ENCODE measurements at regions not wholly inside any gene's neighbourhood (a gene's known extent, or its start where the extent isn't known, plus 50 kb on each side); places are given as distances from the start of the nearest gene placed in this dataset.

GRCh38 chr1:55724551-55725325, 509.6 kb upstream of the USP24 start:
- no peak for DNase-seq

GRCh38 chr1:55723001-55723400, 507.8 kb upstream of the USP24 start:
- no peak for DNase-seq

- DNase-seq, result no peak
Measured at GRCh38 chr1:55720261-55720660, 505.1 kb upstream of the USP24 start.

- no peak for DNase-seq
Measured at GRCh38 chr1:55718758-55719671, 503.9 kb upstream of the USP24 start.

- no peak for DNase-seq
Measured at GRCh38 chr1:55717111-55717510, 501.9 kb upstream of the USP24 start.

GRCh38 chr1:55716610-55717009, 501.4 kb upstream of the USP24 start:
- DNase-seq, result no peak

GRCh38 chr1:55716151-55716550, 501.0 kb upstream of the USP24 start:
- no peak for DNase-seq

GRCh38 chr1:55714230-55714629, 499.1 kb upstream of the USP24 start:
- DNase-seq, result no peak

GRCh38 chr1:55713516-55713915, 498.4 kb upstream of the USP24 start:
- no peak for DNase-seq

GRCh38 chr1:55712148-55712547, 497.0 kb upstream of the USP24 start:
- no peak for DNase-seq

- no peak for DNase-seq
Measured at GRCh38 chr1:55708781-55709180, 493.6 kb upstream of the USP24 start.

GRCh38 chr1:55707846-55708245, 492.7 kb upstream of the USP24 start:
- DNase-seq, result no peak

- no peak for DNase-seq
Measured at GRCh38 chr1:55707196-55707595, 492.0 kb upstream of the USP24 start.

GRCh38 chr1:55706397-55706796, 491.2 kb upstream of the USP24 start:
- DNase-seq, result no peak

- no peak for DNase-seq
Measured at GRCh38 chr1:55703726-55704363, 488.7 kb upstream of the USP24 start.

- peak in 1 of 2 experiments; percentile 33 for DNase-seq
Measured at GRCh38 chr1:55702064-55702463, 486.9 kb upstream of the USP24 start.

GRCh38 chr1:55700359-55701130, 485.4 kb upstream of the USP24 start:
- DNase-seq, result no peak

GRCh38 chr1:55699228-55699627, 484.1 kb upstream of the USP24 start:
- no peak for DNase-seq

- DNase-seq, result no peak
Measured at GRCh38 chr1:55697997-55698535, 482.9 kb upstream of the USP24 start.

GRCh38 chr1:55696891-55697290, 481.7 kb upstream of the USP24 start:
- no peak for DNase-seq

GRCh38 chr1:55696181-55696754, 481.1 kb upstream of the USP24 start:
- no peak for DNase-seq

GRCh38 chr1:55695552-55695951, 480.4 kb upstream of the USP24 start:
- no peak for DNase-seq
